NCI-H2196 treated with DMSO at 0.1 percent for 48 hours (cell line): ENCODE measurements at regions not wholly inside any gene's neighbourhood (a gene's known extent, or its start where the extent isn't known, plus 50 kb on each side); places are given as distances from the start of the nearest gene placed in this dataset.
"Not testable (repeated sequence)": the region's sequence is repeated elsewhere in the genome, so short reads cannot be mapped to it uniquely, and the experiment has no call there.

Source experiments
- DNase-seq: peaks from one replicate; lab custom pipeline; 2025; ENCODE audit not compliant: unreplicated experiment; lab: John Stamatoyannopoulos, UW

DNA sequence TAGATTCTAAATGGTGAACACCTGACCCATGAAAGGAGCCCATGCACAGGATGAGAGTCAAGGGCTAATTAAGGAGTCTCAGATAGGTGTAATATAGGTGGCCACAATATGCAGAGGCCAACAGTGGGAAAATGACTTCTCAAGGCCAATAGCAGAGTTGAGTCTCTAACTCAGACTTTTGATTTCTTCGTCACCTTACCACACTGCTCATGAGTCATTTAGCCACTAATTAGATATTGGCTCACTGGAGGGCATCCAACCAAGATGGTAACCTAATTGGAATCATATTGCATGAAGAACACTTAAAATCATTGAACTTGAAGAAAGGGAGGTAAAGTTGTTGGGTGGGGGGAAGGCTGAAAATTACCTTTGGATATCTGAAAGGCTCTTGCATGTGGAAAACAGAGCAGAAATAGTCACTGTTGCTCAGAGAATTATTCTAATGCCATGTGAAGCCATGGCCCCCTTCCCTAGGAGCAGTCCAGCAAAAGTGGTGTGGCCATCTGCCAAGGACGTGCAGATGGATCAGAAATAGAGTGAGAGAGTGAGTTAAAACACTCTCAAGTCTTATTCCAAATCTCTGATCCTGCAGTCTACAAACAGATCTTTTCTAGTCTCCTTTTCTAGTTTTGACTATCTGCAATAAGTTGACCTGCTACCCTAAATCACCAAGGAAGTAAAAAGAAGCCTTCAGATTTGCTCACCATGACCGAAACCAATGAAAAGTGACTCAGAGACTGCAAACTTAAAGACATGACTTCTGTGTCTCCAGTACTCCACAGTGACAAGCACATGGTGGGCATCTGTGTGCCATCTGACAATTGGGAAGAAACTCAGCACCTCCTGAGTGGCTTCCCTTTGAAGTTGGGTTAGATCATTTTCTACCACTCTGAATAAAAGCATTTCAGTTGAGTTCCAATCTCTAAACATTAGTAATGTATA, 93.9 kb upstream of the C1QTNF7 start:
- DNase-seq = no peak

DNA sequence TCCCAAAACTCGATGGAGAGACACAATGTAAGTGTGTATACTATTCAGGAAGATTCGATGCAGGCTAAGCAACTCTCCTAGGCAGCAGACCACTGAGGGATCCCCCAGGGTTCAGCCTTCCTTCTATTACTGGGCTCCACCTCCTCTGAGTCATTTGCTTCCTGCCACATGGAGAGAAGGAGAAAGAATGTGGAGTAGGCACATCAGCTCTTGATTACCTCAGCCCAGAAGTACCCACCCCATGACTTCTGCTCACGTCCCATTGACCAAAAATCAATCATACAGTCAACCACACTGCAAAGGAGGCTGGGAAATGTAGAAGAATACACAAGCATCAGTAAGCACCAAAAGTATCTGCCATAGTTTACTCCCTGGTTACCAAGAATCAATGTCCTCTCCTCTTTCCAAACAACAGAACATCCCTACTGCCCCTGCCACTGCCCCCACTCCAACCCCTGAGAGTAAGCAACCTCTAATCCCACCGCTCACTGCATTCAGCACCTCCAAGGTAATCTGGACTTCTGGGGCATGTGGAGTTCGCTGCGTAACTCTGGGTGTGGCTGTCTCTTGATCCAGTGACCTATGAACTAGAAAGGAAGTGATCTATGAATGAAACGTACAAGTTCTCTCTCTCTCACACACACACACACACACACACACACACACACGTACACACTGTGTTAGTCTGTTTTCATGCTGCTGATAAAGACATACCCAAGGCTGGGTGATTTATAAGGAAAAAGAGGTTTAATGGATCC, 91.2 kb upstream of the C1QTNF7 start:
- DNase-seq = no peak

DNA sequence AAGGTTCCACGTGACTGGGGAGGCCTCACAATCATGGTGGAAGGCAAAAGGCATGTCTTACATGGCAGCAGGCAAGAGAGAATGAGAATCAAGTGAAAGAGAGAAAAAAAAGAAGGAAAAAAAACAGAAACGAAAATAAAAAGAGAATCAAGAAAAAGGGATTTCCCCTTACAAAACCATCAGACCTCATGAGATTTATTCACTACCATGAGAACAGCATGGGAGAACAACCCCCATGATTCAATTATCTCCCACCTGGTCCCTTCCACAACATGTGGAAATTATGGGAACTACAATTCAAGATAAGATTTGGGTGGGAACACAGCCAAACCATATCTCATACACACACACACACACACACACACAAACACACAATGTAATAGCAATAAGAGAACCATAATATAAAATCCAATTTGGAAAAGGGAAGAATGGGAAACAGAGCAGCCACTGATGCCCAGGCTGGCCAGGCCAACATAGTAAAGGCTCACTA, 90.6 kb upstream of the C1QTNF7 start:
- DNase-seq = not testable (repeated sequence)

DNA sequence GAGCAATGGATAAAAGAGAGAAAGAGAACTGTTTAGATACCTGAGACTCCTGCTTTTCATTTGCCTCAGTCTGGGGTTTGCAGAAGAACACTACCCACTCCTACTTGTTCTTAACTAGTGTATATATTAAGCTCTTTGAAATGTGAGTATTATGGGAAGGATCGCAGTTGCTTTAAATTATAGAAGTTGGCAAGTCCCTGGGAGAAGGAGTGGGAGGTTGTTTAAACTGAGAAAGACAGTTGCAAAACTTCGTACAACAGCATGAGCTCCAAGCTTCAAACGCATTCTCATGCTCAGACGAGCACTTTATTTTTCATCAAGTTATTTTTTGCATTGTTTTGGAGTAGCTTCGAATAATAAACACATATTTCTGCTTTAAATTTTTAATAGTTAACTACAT, 88.1 kb upstream of the C1QTNF7 start:
- no peak for DNase-seq

DNA sequence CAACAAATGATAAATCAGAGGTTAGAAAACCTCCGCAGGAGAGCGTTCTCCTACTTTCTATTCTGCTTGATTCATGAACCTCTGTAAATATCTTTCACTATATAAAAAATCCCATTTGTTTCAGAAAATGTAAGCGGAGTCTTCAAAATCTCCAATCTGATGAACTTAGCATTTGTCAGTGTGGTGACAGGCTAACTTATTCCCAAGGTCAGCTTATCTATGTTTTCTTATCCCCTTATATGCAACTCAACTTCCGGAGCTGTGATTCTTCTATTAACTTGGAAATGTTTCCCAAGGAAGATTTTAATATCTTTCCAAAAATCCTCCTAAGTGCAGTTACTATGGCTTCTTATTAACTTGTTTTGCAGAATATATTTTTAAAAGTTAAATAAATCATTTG, 87.5 kb upstream of the C1QTNF7 start:
- DNase-seq = no peak

DNA sequence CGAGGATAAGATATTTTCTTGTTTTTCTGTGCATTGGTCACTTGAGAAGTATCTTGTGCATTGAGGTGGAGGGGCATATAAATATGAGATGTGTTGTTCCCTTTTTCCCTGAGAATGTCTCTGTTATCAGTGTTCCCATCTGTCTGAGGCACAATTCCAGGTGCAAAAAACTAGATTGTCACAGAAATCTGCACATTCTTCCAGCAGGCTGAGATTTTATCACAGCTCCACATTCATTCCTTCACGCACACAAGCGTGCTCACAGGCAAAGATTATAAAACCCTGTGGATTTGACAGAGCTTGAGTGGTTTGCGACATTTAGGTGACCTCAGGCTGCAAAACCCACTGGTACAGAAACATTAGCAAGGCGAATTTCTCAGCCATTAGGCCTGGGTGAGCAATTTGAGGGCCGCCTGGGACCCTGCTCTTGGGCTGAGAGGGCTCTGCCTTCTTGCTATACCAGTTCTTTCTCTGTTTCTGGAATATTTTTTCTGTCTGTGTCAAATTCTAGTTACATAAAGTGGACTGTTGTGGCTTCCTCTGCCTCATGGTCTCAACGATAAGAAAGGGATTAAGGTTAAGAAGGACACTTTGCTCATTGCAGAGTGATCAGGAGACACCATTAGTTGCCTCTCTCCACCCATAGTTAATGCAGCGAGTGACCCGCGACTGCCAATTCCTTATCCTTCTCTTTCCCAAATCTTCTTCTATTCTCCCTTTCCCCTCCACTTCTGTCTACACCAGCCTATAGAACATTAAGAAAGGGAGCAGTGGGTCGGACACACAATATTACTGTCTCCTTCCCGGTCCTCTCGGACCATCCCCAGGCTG, 86.7 kb upstream of the C1QTNF7 start:
- no peak for DNase-seq

DNA sequence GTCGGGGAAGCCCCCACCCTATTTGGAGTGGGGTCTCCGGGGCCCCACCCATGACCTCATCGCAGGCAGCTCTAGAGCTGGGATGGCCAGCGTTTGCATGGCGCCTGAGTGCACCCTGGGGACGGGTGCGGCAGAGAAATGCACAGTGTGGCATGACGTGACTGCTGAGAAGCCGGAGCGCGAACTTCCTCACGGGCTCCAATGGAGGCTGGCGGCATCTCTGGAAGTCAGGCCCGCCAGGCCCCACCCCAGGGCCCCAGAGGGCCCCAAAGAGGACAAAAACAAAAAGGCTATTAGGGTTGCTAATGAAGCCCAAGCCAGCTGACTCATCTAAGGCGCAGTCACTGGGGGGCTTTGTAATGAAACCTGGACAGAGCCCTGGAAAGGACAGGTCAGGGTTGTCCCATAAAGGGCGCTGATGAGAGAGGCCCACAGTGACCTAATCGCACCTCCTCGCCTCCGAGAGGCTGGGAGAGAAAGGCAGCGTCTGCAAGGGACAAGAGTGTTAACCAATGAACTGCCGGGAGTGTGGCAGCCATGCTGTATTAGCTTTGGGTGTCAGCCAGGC, 86.0 kb upstream of the C1QTNF7 start:
- no peak for DNase-seq

DNA sequence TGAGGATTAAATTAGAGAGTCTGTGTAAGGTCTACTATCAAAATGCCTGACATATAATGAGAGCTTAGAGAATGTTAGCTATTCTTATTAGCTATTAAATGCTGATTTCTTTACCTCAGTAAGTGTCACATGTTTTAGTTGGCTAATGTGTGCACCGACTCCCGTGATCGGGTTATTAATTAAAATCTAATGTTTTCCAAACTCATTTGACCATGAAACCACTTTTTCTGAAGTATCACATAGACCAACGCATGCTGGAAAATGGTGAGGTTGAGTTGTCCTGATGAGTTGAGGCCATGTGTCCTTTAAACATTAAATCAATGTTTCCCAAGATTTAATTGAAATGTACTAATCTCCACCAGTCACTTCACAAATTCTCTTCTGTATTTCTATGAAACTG, 84.8 kb upstream of the C1QTNF7 start:
- DNase-seq = no peak

DNA sequence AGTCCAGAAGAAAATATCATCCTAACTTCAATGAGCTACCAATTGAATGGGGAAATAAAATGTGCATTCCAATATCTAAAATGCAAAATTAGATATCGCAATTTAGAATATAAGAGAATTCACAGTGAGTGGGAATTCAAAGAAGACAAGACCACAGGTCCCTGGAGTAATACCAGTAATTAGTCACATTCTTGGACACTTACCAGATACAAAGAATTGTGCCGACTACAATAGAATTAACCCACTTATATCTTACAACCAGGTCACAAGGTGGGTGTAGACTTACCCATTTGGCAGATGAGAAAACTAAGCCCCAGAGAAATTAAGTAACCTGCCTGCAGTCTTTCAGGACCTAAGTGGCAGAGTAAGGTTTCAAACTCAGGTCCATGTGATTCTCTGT, 84.3 kb upstream of the C1QTNF7 start:
- no peak for DNase-seq

DNA sequence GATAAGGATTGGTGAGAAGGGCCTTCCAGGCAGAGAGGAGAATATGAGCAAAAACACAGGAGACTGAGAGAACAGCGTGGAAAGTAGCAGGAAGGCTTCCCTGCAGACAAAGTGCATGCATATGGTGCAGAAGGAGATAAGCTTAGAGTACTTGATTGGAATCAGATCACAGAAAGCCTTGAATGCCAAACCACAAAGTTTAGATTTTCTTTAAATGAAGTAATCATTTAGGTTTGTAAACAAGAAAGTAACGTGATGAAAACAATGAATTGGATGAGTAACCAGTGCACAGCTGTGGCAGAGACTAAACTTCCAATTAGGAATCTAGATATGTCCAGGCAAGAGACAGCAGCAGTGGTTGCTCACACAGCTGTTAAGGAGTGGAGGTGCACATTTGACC, 83.8 kb upstream of the C1QTNF7 start:
- no peak for DNase-seq

DNA sequence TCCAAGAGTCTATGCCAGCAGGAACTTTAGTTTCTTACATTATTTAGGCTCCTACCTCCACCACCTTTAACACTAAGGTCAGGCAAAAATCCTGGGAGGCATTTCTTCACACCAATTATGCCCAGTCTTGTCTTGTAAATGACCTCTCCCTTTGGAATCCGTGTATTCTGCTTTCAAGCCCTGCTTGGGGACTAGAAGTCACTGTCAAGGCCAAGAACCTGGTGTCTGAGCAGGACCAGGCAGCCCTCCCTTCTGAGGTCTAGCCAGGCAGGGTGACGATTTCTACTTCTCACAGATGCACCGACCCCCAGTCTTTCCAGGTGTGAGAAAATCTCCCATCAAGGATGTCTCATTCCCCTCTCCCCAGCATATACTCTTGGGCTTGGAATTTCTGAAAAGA, 82.7 kb upstream of the C1QTNF7 start:
- no peak for DNase-seq

DNA sequence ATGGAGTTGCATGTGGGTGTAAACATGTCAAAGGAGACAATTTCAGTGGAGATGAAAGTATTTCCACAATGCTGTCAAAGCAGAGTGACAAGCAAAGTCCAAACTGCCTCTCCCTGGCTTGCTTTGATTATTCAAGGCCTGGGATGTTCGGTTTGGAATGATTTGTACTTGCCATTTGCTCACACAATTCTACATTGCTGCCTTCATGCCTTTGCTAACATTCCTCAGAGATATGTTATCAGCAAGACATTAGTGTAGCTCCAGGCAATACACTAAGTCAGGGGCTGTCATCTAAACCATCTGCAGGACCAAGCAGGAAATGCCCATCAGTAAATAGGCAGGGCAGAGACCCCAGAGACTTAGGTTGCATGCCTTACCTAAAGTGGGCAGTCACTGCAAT, 79.6 kb upstream of the C1QTNF7 start:
- DNase-seq = no peak

DNA sequence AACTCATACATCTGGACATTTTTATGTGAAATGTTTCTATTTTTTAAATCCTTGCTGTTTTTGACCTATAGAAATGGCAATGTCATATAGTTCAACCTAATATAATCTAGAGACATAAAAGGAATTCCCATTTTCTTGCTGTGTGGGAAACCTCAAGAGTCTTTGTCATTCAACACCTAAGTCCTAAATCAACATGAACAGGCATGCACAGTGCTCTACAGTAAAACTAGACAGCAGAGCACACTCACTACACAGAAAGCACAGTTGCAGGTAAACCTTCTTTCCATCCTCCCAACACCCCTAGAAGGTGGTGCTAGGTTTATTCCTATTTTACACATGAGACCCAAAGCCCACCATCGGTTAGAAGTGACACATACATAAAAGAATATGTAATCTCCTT, 79.1 kb upstream of the C1QTNF7 start:
- DNase-seq = no peak

DNA sequence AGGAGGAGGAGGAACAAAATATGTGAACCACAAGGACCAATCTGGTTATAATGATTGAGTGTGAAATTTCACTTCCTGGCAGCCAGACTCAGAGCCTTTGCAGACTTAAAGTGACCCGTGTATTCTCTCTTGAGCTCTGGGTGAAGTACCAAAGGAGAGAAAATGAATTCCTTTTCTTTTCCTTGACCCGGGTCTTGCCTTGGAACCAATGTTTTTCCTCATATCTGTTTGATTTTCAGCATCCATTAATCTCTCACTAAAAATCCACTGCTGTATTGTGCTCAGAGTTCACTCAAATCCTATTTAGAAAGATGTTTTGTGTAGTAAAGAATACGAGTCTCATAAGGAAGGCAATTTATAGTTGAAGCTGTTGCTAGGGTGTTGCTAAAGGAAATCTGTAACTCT, 78.3 kb upstream of the C1QTNF7 start:
- no peak for DNase-seq

DNA sequence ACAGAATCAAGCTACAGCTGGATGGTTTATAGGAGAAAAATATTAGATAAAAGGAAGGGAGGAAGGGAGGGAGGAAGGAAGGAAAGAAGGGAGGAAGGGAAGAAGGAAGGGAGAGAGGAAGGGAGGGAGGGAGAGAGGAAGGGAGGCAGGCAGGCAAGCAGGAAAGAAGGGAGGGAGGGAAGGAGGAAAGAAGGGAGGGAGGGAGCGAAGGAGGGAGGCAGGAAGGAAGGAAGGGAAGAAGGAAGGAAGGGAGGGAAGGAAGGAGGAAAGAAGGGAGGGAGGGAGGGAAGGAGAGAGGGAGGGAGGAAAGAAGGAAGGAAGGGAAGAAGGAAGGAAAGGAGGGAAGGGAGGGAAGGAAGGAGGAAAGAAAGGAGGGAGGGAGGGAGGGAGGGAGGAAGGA, 77.9 kb upstream of the C1QTNF7 start:
- no peak for DNase-seq

DNA sequence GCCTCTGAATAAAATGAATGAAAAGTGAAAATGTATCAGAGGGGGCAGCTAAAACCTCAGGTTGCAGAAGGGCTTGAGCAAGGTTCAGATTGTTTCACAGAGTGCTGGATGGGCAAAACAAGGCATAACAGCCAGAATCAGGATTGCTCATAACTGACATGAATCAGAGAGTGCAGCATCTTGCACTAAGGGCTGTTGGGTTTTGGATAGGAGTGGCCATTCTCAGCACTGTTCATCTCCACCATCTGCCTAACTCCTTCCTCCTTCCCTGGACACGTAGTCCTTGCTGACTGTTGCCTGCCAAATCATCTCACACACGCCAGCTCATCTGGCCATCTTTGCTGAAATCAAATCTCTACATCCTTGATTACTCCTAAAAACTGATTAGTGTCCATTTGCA, 75.3 kb upstream of the C1QTNF7 start:
- no peak for DNase-seq

DNA sequence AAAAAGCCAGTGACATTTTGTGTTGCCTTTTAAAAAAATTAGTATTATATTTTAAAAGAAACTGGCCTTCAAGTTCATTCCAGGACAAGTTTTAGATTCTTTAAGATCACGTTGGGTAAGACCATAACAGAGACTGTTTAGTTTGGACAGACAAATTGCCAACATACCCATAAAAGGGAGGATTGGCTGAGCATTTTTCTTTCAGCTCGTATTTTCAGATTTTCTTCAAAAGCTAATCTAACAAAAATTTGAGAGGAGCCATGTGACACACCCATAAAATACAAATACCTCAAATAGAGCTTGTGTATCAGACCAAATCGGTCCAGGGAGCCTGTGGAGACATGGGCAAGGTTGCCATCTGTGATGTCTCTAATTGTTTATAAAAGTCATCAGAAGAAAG, 74.6 kb upstream of the C1QTNF7 start:
- DNase-seq = no peak

DNA sequence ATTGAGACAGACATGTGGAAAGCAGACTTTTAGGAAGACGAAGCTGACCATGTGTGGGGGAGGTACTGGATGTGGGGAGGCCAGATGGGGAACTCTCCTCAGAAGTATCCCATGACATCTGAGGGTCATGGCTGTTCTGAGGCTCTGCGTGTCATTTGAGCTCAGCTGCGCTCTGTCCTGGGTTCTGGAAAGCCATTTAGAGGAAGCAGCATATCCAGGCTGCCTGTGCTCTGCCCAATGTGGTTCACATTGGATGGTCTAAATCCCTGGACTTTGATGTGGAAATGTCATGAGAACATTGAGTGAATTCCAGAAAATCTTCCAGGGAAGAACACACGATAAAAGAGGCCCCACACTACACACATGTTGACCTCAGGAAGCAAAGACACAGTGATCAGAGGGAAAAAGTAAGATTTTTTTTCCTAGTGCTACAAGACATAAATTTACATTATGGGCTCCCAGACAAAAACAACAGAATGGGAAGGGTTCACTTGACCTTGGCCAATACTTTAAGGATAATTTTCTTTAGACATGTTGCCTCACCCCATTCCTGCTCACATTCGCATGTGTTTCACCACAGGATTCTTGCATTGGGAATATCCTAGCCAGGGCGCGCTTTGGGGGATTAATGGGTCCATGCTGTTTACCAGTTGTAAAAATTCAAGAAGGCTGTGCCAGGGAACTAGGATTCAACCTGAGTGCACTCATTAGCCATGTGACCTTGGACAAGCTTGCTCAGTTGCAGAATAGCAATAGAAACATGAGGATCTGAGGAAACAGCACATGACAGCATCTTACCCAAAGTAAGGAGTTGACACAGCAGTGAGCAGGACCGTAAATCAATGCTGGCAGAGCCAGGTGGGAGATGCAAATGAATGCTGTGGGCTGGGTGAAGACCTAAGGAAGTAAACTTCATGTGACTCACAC, 73.2 kb upstream of the C1QTNF7 start:
- DNase-seq = no peak

DNA sequence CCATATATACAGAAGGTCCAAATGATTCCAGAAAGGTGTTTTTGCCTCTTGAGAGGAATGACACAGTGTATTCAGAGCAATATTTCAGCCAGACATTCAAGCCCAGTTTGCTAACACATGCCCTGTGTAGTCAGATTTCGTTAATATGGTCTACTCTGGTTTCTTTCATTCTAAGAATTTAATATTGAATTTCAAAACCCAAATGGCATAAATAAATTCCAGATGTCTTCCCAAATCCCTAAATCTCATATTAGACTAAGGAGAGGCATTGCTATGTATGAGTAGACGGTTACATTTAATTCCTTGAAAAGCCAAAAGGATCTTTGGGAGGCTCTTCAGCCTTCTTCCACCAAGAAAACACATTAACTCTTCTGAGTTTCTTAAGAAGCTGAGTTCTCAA, 66.3 kb upstream of the C1QTNF7 start:
- DNase-seq = no peak

DNA sequence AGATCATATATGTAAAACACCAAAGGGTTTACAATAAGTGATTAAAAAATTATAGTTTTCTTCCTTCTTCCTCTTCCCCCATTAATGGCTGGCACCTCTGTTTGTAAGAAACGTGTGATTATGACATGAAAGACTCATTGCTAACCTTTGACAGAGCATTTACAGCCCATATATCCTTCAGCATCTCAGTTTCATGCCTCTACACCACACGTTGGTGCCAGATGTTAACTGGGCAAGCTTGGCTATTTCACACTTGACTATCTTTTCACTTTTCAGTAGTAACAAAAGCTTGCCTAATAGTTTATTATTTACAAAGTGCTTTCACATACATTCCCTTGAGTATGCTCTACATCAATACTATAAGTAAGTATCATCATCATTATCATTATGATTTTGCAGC, 65.3 kb upstream of the C1QTNF7 start:
- no peak for DNase-seq
